ENCODE measurements at regions not wholly inside any gene's neighbourhood (a gene's known extent, or its start where the extent isn't known, plus 50 kb on each side); places are given as distances from the start of the nearest gene placed in this dataset.

- DNase-seq (ENCODE audit: low spot score): no peak
Observed at GRCh38 chr18:39854291-39854690, 2100.7 kb upstream of the PIK3C3 start.

DNA sequence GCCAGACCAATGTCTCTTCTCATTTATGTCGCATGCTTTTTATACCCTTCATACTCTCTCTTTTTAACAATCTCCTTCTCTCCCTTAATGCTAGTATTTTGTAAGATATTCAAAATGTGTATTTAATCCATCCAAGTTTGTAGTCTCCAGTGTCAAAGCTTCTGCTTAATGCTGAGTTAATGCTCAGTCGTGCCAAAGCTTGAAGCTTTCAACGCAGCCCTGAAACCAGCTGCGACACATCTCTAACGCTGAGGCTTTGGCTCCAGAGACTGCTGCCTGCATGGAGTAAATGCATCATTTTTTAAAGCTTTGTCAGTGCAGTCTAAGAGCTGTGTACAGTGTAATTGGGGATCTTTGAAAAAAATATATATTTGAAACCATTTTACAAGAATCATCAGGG is 2108.8 kb upstream of the PIK3C3 start:
- H3K9me3 ChIP-seq: no peaks in the 10 kb centered on the region
- TF ChIP-seq, protein P1, sequence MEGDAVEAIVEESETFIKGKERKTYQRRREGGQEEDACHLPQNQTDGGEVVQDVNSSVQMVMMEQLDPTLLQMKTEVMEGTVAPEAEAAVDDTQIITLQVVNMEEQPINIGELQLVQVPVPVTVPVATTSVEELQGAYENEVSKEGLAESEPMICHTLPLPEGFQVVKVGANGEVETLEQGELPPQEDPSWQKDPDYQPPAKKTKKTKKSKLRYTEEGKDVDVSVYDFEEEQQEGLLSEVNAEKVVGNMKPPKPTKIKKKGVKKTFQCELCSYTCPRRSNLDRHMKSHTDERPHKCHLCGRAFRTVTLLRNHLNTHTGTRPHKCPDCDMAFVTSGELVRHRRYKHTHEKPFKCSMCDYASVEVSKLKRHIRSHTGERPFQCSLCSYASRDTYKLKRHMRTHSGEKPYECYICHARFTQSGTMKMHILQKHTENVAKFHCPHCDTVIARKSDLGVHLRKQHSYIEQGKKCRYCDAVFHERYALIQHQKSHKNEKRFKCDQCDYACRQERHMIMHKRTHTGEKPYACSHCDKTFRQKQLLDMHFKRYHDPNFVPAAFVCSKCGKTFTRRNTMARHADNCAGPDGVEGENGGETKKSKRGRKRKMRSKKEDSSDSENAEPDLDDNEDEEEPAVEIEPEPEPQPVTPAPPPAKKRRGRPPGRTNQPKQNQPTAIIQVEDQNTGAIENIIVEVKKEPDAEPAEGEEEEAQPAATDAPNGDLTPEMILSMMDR (IDR thresholded peaks at IDR 0.05): no peak
- H3K27me3 ChIP-seq (replicated peaks; ENCODE audit: insufficient read depth): no peaks in the 10 kb centered on the region
- DNase-seq (ENCODE audit: low spot score) (no peak), ATAC-seq (ENCODE audit: insufficient number of reproducible peaks, low FRiP score, low read depth) (no peak)
- no peak overlapping the region for H3K4me3 ChIP-seq
- H3K36me3 ChIP-seq: no peaks in the 10 kb centered on the region
- no peak overlapping the region for H3K27ac ChIP-seq
- no peaks in the 10 kb centered on the region for H3K4me1 ChIP-seq (ENCODE audit: control insufficient read depth in 1 of 2, low read depth in 2 of 2)

More at GRCh38 chr18:39854291-39854690, 2100.7 kb upstream of the PIK3C3 start:
- Histone ChIP-seq H3K4me3 (no peak overlapping the region), H3K27me3 (replicated peaks; ENCODE audit: insufficient read depth) (no peaks in the 10 kb centered on the region), H3K36me3 (no peaks in the 10 kb centered on the region), H3K27ac (no peak overlapping the region), H3K4me1 (ENCODE audit: control insufficient read depth in 1 of 2, low read depth in 2 of 2) (no peaks in the 10 kb centered on the region), H3K9me3 (no peaks in the 10 kb centered on the region)
- TF ChIP-seq, protein P1 (IDR thresholded peaks at IDR 0.05): no peak
- no peak for ATAC-seq (ENCODE audit: insufficient number of reproducible peaks, low FRiP score, low read depth)

GRCh38 chr18:39845631-39846030 is 2109.4 kb upstream of the PIK3C3 start:
- Histone ChIP-seq H3K27me3 (replicated peaks; ENCODE audit: insufficient read depth) (no peaks in the 10 kb centered on the region), H3K4me3 (no peak overlapping the region), H3K9me3 (no peaks in the 10 kb centered on the region), H3K36me3 (no peaks in the 10 kb centered on the region), H3K27ac (no peak overlapping the region), H3K4me1 (ENCODE audit: control insufficient read depth in 1 of 2, low read depth in 2 of 2) (no peaks in the 10 kb centered on the region)
- TF ChIP-seq, protein P1 (IDR thresholded peaks at IDR 0.05): no peak
- ATAC-seq (ENCODE audit: insufficient number of reproducible peaks, low FRiP score, low read depth) (no peak), DNase-seq (ENCODE audit: low spot score) (no peak)

GRCh38 chr18:39845106-39845505 is 2109.9 kb upstream of the PIK3C3 start:
- DNase-seq (ENCODE audit: low spot score) (no peak), ATAC-seq (ENCODE audit: insufficient number of reproducible peaks, low FRiP score, low read depth) (no peak)
- Histone ChIP-seq H3K27me3 (replicated peaks; ENCODE audit: insufficient read depth) (no peaks in the 10 kb centered on the region), H3K4me3 (no peak overlapping the region), H3K27ac (no peak overlapping the region), H3K9me3 (no peaks in the 10 kb centered on the region), H3K4me1 (ENCODE audit: control insufficient read depth in 1 of 2, low read depth in 2 of 2) (no peaks in the 10 kb centered on the region), H3K36me3 (no peaks in the 10 kb centered on the region)
- TF ChIP-seq, protein P1 (IDR thresholded peaks at IDR 0.05): no peak

- H3K4me1 ChIP-seq (ENCODE audit: control insufficient read depth in 1 of 2, low read depth in 2 of 2): no peaks in the 10 kb centered on the region
- no peaks in the 10 kb centered on the region for H3K27me3 ChIP-seq (replicated peaks; ENCODE audit: insufficient read depth)
- H3K4me3 ChIP-seq: no peak overlapping the region
- H3K9me3 ChIP-seq: no peaks in the 10 kb centered on the region
- no peak overlapping the region for H3K27ac ChIP-seq
- ATAC-seq (ENCODE audit: insufficient number of reproducible peaks, low FRiP score, low read depth) (no peak), DNase-seq (ENCODE audit: low spot score) (no peak)
- H3K36me3 ChIP-seq: no peaks in the 10 kb centered on the region
- TF ChIP-seq, protein P1 (IDR thresholded peaks at IDR 0.05): no peak
Observed at GRCh38 chr18:39843546-39843945, 2111.5 kb upstream of the PIK3C3 start.
